GM12878 (cell line): ENCODE measurements at regions not wholly inside any gene's neighbourhood (a gene's known extent, or its start where the extent isn't known, plus 50 kb on each side); places are given as distances from the start of the nearest gene placed in this dataset.
A peak's percentile ranks its signal among the peaks of the same experiment; 100 is the strongest.

ENCODE experiments used
- BCL11A ChIP-seq: IDR thresholded peaks from 2 replicates; pipeline ENCODE4 v1.6.1; 2011; ENCODE audit warnings: low read depth, low read length
- CREM ChIP-seq: IDR thresholded peaks from 2 replicates; pipeline ENCODE4 v1.6.1; 2014; ENCODE audit warnings: antibody characterized with exemption, low read depth
- EED ChIP-seq: sonication (generic); IDR thresholded peaks from 2 replicates; pipeline ENCODE4 v1.6.1; 2016; ENCODE audit warnings: antibody characterized with exemption, low read depth
- ETV6 ChIP-seq, 2 experiments: fragments of 450-650 bp in 1 of 2; IDR thresholded peaks in 1 of 2; conservative IDR thresholded peaks in 1 of 2; 2 replicates each; pipeline ENCODE4 v1.6.1; 2014; ENCODE audit warnings: antibody characterized with exemption in 1 of 2, borderline replicate concordance in 1 of 2, low read depth in 1 of 2, mild to moderate bottlenecking in 1 of 2, moderate library complexity in 1 of 2
- MEF2A ChIP-seq: IDR thresholded peaks from 2 replicates; pipeline ENCODE4 v1.6.1; 2011; ENCODE audit warnings: low read depth, mild to moderate bottlenecking, low read length, moderate library complexity; ENCODE audit not compliant: insufficient read depth
- MEF2B ChIP-seq: fragments of 450-650 bp; IDR thresholded peaks from 2 replicates; pipeline ENCODE4 v1.6.1; 2018; ENCODE audit warnings: mild to moderate bottlenecking, moderate library complexity; ENCODE audit not compliant: partially characterized antibody, poor library complexity, severe bottlenecking
- MTA2 ChIP-seq: fragments of 450-650 bp; IDR thresholded peaks from 2 replicates; pipeline ENCODE4 v1.6.1; 2016; ENCODE audit warnings: low read depth, mild to moderate bottlenecking, moderate library complexity
- RAD21 ChIP-seq: IDR thresholded peaks from 2 replicates; pipeline ENCODE4 v1.6.1; 2011; ENCODE audit warnings: mild to moderate bottlenecking, low read depth, low read length, moderate library complexity; ENCODE audit not compliant: insufficient read depth
- RAD51 ChIP-seq: fragments of 450-650 bp; IDR thresholded peaks from 2 replicates; pipeline ENCODE4 v1.6.1; 2016; ENCODE audit warnings: moderate library complexity, mild to moderate bottlenecking, inconsistent platforms
- RUNX3 ChIP-seq: IDR thresholded peaks from 2 replicates; pipeline ENCODE4 v1.6.1; 2012; ENCODE audit warnings: low read length, inconsistent platforms
- TF ChIP-seq, protein P1 (sequence below): IDR thresholded peaks from 2 replicates; pipeline ENCODE4 v1.6.1; 2012; ENCODE audit warnings: improper control_type of control experiment, low read depth, low read length; ENCODE audit not compliant: insufficient replicate concordance
- TF ChIP-seq, protein P2 (sequence below): fragments of 450-650 bp; IDR thresholded peaks from 2 replicates; pipeline ENCODE4 v1.6.1; 2017; ENCODE audit warnings: low read depth, mild to moderate bottlenecking, moderate library complexity
- TF ChIP-seq, protein P3 (sequence below): IDR thresholded peaks from 2 replicates; pipeline ENCODE4 v1.6.1; 2012; ENCODE audit warnings: low read length, inconsistent platforms

DNA sequence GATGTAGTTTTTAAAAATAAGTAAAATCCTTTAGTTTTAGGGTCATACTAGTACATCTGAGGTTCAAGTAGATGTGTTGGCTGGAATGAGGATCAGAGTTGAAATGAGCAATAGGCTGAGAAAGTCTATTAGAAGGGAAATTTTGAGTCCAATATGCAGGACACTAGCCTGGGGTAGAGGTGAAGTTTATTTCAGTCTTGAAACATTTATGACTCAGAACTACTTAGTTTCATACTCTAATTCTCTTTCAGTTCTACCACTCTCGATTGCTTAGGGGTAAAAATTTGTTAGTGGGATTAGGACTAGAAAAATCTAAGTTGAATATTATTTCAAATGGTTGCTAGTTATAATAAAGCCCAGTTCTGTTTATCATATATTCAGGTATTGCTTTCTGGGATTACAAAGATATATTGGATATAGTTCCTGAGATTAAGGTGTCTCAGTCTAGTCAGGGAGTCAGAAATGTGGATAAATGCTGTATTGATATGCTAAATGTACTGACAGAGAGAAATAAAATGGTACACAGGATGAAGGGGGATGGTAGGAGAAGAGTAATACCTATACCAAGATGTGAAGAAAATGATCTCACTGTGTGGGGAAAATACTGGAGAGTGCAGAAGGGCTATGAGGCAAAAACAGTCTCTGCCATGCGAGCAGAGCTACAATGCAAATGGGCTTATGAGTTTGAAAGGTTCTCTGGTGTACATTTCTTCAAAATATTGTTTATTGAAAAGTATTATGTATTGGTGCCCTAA is 395.8 kb upstream of the FBXO33 start (continued):
- TF ChIP-seq, protein P1, sequence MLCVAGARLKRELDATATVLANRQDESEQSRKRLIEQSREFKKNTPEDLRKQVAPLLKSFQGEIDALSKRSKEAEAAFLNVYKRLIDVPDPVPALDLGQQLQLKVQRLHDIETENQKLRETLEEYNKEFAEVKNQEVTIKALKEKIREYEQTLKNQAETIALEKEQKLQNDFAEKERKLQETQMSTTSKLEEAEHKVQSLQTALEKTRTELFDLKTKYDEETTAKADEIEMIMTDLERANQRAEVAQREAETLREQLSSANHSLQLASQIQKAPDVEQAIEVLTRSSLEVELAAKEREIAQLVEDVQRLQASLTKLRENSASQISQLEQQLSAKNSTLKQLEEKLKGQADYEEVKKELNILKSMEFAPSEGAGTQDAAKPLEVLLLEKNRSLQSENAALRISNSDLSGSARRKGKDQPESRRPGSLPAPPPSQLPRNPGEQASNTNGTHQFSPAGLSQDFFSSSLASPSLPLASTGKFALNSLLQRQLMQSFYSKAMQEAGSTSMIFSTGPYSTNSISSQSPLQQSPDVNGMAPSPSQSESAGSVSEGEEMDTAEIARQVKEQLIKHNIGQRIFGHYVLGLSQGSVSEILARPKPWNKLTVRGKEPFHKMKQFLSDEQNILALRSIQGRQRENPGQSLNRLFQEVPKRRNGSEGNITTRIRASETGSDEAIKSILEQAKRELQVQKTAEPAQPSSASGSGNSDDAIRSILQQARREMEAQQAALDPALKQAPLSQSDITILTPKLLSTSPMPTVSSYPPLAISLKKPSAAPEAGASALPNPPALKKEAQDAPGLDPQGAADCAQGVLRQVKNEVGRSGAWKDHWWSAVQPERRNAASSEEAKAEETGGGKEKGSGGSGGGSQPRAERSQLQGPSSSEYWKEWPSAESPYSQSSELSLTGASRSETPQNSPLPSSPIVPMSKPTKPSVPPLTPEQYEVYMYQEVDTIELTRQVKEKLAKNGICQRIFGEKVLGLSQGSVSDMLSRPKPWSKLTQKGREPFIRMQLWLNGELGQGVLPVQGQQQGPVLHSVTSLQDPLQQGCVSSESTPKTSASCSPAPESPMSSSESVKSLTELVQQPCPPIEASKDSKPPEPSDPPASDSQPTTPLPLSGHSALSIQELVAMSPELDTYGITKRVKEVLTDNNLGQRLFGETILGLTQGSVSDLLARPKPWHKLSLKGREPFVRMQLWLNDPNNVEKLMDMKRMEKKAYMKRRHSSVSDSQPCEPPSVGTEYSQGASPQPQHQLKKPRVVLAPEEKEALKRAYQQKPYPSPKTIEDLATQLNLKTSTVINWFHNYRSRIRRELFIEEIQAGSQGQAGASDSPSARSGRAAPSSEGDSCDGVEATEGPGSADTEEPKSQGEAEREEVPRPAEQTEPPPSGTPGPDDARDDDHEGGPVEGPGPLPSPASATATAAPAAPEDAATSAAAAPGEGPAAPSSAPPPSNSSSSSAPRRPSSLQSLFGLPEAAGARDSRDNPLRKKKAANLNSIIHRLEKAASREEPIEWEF = no peak
- TF ChIP-seq RUNX3 (peak; percentile 51), CREM (peak; percentile 43), MEF2B (peak; percentile 34), EED (peak; percentile 64; the same call in 1 of the 2 replicates), RAD21 (peak; percentile 19; the same call in 1 of the 2 replicates), BCL11A (peak; percentile 39; the same call in 1 of the 2 replicates), ETV6 (conservative IDR thresholded peaks at IDR 0.05 in 1 of 2, IDR thresholded peaks at IDR 0.05 in 1 of 2; ENCODE audit: borderline replicate concordance in 1 of 2, low read depth in 1 of 2) (peak in 1 of 2 experiments; percentile 27; a peak in 1 of 4 replicates), MTA2 (peak; percentile 66), MEF2A (peak; percentile 56; the same call in 1 of the 2 replicates), RAD51 (no peak)
- TF ChIP-seq, protein P2, sequence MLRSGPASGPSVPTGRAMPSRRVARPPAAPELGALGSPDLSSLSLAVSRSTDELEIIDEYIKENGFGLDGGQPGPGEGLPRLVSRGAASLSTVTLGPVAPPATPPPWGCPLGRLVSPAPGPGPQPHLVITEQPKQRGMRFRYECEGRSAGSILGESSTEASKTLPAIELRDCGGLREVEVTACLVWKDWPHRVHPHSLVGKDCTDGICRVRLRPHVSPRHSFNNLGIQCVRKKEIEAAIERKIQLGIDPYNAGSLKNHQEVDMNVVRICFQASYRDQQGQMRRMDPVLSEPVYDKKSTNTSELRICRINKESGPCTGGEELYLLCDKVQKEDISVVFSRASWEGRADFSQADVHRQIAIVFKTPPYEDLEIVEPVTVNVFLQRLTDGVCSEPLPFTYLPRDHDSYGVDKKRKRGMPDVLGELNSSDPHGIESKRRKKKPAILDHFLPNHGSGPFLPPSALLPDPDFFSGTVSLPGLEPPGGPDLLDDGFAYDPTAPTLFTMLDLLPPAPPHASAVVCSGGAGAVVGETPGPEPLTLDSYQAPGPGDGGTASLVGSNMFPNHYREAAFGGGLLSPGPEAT = peak; percentile 51; the same call in 1 of the 2 replicates
- TF ChIP-seq, protein P3, sequence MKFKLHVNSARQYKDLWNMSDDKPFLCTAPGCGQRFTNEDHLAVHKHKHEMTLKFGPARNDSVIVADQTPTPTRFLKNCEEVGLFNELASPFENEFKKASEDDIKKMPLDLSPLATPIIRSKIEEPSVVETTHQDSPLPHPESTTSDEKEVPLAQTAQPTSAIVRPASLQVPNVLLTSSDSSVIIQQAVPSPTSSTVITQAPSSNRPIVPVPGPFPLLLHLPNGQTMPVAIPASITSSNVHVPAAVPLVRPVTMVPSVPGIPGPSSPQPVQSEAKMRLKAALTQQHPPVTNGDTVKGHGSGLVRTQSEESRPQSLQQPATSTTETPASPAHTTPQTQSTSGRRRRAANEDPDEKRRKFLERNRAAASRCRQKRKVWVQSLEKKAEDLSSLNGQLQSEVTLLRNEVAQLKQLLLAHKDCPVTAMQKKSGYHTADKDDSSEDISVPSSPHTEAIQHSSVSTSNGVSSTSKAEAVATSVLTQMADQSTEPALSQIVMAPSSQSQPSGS = peak; percentile 60; the same call in 1 of the 2 replicates
